Liver (tissue), 8 donors: ENCODE measurements at regions not wholly inside any gene's neighbourhood (a gene's known extent, or its start where the extent isn't known, plus 50 kb on each side); places are given as distances from the start of the nearest gene placed in this dataset.

Experiments used
- DNase-seq: peaks from one replicate; pipeline ENCODE4 v3.0.0-alpha.2; 2017; ENCODE audit warnings: low spot score
- H3K27ac ChIP-seq, 2 donors: one replicate each; pipeline ENCODE4 v1.7.0; 2013; ENCODE audit warnings: inconsistent platforms in 2 of 2, low read length in 2 of 2, control low read depth in 1 of 2, low read depth in 1 of 2, mild to moderate bottlenecking in 1 of 2
- H3K27me3 ChIP-seq, 4 donors: one replicate each; pipeline versions ENCODE4 v1.6.1 to v1.7.0; 2013; ENCODE audit warnings: low read length in 3 of 4, inconsistent platforms in 1 of 4, mild to moderate bottlenecking in 1 of 4, moderate library complexity in 1 of 4; ENCODE audit not compliant: control insufficient read depth in 4 of 4, insufficient read depth in 4 of 4
- H3K36me3 ChIP-seq, 4 donors: one replicate each; pipeline versions ENCODE4 v1.6.1 to v1.7.0; 2013; ENCODE audit warnings: low read length in 3 of 4, mild to moderate bottlenecking in 3 of 4, low read depth in 1 of 4, moderate library complexity in 1 of 4; ENCODE audit not compliant: control insufficient read depth in 4 of 4, insufficient read depth in 3 of 4
- H3K4me1 ChIP-seq, 4 donors: one replicate each; pipeline versions ENCODE4 v1.6.1 to v1.7.0; 2013; ENCODE audit warnings: low read length in 3 of 4, mild to moderate bottlenecking in 3 of 4, moderate library complexity in 1 of 4; ENCODE audit not compliant: control insufficient read depth in 4 of 4, insufficient read depth in 4 of 4
- H3K4me3 ChIP-seq, 3 donors: one replicate each; pipeline versions ENCODE4 v1.6.1 to v1.7.0; 2013; ENCODE audit warnings: low read length in 3 of 3, control low read depth in 1 of 3, low read depth in 1 of 3, mild to moderate bottlenecking in 1 of 3
- H3K9ac ChIP-seq, 2 donors: one replicate each; pipeline ENCODE4 v1.7.0; 2013; ENCODE audit warnings: low read length in 2 of 2, mild to moderate bottlenecking in 2 of 2, moderate library complexity in 2 of 2, control low read depth in 1 of 2, low read depth in 1 of 2
- H3K9me3 ChIP-seq, 4 donors: one replicate each; pipeline versions ENCODE4 v1.6.1 to v1.7.0; 2013; ENCODE audit warnings: low read length in 3 of 4; ENCODE audit not compliant: control insufficient read depth in 4 of 4
- EGR1 ChIP-seq, 2 donors: IDR thresholded peaks; 2 replicates each; pipeline ENCODE4 v1.6.1; 2016 to 2018; ENCODE audit warnings: antibody characterized with exemption in 2 of 2, low read depth in 2 of 2
- FOXA1 ChIP-seq: IDR thresholded peaks from 2 replicates; pipeline ENCODE4 v1.6.1; 2016; ENCODE audit warnings: antibody characterized with exemption
- FOXA2 ChIP-seq: IDR thresholded peaks from 2 replicates; pipeline ENCODE4 v1.6.1; 2016; ENCODE audit warnings: antibody characterized with exemption
- GABPA ChIP-seq, 2 donors: IDR thresholded peaks in 1 of 2; conservative IDR thresholded peaks in 1 of 2; 2 replicates each; pipeline ENCODE4 v1.6.1; 2016; ENCODE audit warnings: antibody characterized with exemption in 2 of 2, mild to moderate bottlenecking in 1 of 2, moderate library complexity in 1 of 2
- HNF4A ChIP-seq, 2 donors: conservative IDR thresholded peaks; 2 replicates each; pipeline ENCODE4 v1.6.1; 2016; ENCODE audit warnings: antibody characterized with exemption in 2 of 2, mild to moderate bottlenecking in 2 of 2
- HNF4G ChIP-seq: IDR thresholded peaks from 2 replicates; pipeline ENCODE4 v1.6.1; 2016; ENCODE audit warnings: antibody characterized with exemption
- RAD21 ChIP-seq, 2 donors: IDR thresholded peaks; 2 replicates each; pipeline ENCODE4 v1.6.1; 2016; ENCODE audit warnings: antibody characterized with exemption in 2 of 2, mild to moderate bottlenecking in 2 of 2
- RXRA ChIP-seq, 2 donors: IDR thresholded peaks; 2 replicates each; pipeline ENCODE4 v1.6.1; 2017 to 2018; ENCODE audit warnings: antibody characterized with exemption in 2 of 2, mild to moderate bottlenecking in 1 of 2
- SP1 ChIP-seq: IDR thresholded peaks from 2 replicates; pipeline ENCODE4 v1.6.1; 2018; ENCODE audit warnings: antibody characterized with exemption, mild to moderate bottlenecking
- YY1 ChIP-seq: IDR thresholded peaks from 2 replicates; pipeline ENCODE4 v1.6.1; 2016; ENCODE audit warnings: antibody characterized with exemption, mild to moderate bottlenecking
- WGBS: extraction: QIAGEN DNeasy Blood & Tissue Kit; methylation state at CpG from one replicate; pipeline ENCODE4 v1.1.7; 2013; 5-methylcytosine and 5-hydroxymethylcytosine counted together
- TF ChIP-seq, protein P1 (sequence below): IDR thresholded peaks from 2 replicates; pipeline ENCODE4 v1.6.1; 2016; ENCODE audit warnings: antibody characterized with exemption
- TF ChIP-seq, protein P2 (sequence below): IDR thresholded peaks from 2 replicates; pipeline ENCODE4 v1.6.1; 2016; ENCODE audit warnings: antibody characterized with exemption, mild to moderate bottlenecking
- TF ChIP-seq, protein P3 (sequence below): fragments of 150-350 bp; IDR thresholded peaks from 2 replicates; pipeline ENCODE4 v1.5.1; 2017; ENCODE audit warnings: improper control_type of control experiment, low read depth, low read length; ENCODE audit not compliant: missing input control
- TF ChIP-seq, protein P4 (sequence below): IDR thresholded peaks from 2 replicates; pipeline ENCODE4 v1.6.1; 2016; ENCODE audit warnings: antibody characterized with exemption
- donor health status: healthy.
- donor health status: healthy.
- donor health status: healthy.
- donor health status: healthy.
- donor health status: healthy.

DNA sequence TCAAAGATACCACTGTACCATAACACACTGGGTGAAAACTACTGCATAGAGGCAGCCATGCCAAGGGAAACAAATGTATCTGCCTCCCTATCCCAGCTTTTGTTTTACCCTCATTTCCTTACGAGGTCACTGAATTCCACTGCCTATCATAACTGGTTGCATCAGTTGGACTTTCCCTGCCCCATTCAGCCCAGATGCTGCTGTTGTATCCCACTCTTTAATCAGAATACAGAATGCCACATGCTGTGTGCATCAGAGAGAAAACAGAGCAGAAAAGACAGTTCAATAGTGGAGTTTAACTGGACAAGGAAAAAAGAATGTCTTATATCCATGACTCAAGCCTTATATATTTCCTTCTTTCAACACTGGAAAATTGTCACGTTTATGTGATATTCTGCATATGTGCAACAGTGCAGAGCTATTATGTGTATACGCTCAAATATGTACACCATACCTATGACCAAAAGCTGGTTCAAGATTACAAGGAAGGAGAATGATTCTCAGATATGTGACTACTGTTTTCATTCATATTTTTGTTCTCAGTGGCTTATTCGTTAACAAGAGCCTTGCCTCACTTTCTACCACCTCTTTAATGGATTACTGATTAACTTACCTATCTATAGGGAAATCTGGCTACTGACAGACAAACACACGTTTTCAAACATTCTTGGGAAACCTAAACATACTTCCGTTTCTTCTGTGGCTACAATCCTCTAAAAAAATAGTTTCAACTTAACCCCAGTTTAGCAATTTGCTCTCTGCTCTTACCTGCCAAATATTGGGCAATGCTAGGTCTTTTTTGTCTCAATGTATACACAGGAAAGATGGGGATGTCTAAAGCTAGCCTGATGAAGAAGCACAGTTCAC is 378.9 kb downstream of the SMARCA1 start:
- Histone ChIP-seq H3K27ac (no peak overlapping the region), H3K36me3 (no peaks in the 10 kb centered on the region), H3K9ac (no peak overlapping the region), H3K27me3 (no peaks in the 10 kb centered on the region), H3K9me3 (no peaks in the 10 kb centered on the region), H3K4me1 (peaks cover 0 to 3% (median 0%) of the 10 kb centered on the region in 4 donors), H3K4me3 (no peak overlapping the region)
- 34% methylated on average over 6 of the region's 6 CpGs for WGBS
- TF ChIP-seq, protein P1, sequence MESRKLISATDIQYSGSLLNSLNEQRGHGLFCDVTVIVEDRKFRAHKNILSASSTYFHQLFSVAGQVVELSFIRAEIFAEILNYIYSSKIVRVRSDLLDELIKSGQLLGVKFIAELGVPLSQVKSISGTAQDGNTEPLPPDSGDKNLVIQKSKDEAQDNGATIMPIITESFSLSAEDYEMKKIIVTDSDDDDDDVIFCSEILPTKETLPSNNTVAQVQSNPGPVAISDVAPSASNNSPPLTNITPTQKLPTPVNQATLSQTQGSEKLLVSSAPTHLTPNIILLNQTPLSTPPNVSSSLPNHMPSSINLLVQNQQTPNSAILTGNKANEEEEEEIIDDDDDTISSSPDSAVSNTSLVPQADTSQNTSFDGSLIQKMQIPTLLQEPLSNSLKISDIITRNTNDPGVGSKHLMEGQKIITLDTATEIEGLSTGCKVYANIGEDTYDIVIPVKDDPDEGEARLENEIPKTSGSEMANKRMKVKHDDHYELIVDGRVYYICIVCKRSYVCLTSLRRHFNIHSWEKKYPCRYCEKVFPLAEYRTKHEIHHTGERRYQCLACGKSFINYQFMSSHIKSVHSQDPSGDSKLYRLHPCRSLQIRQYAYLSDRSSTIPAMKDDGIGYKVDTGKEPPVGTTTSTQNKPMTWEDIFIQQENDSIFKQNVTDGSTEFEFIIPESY = no peak
- TF ChIP-seq HNF4G = no peak
- no peak for TF ChIP-seq RAD21 (IDR thresholded peaks at IDR 0.05)
- TF ChIP-seq SP1 = no peak
- TF ChIP-seq HNF4A (conservative IDR thresholded peaks at IDR 0.05) = peak; percentile 22 to 27
- TF ChIP-seq FOXA1 = no peak
- no peak for TF ChIP-seq GABPA (IDR thresholded peaks at IDR 0.05 in 1 of 2, conservative IDR thresholded peaks at IDR 0.05 in 1 of 2)
- TF ChIP-seq RXRA (IDR thresholded peaks at IDR 0.05) = peak in 1 of 2 donors; percentile 18
- DNase-seq = no peak

DNA sequence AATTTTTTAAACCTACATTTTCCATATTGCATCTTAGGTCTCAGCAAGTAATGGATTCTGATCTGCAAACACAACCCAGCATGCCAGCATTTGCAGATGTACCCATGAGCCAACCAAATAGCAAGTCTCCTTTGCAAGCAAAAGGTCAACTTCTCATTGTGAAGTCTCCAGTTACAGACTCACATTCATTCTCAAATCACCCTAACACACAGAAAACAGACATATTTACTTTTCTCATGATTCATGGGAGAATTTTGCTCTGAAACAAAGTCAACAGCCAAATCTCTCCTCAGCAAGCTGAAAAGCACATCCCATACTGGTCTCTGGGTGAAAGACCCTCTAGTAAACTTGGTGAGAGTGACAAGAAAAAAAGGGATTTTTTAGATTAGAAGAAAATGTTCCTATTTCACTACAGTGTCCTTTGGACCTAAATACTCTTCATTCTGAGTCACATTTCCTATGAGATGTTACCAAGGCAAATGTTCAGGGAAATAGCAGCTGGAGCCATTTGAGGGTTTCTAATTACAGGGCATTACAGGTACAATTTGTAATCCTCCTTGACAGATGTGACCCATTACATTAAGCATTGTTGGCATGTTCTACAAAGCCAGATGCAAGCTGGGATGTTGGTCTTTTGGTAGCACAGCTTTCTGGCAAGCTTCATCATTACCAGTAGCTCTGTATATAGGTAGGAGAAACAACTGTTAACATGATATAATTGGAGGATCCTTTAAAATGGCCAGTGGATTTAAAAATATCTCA is 383.3 kb downstream of the SMARCA1 start:
- H3K4me1 ChIP-seq = peaks cover 0 to 3% (median 0%) of the 10 kb centered on the region in 4 donors
- H3K36me3 ChIP-seq = no peaks in the 10 kb centered on the region
- no peak for DNase-seq
- H3K9me3 ChIP-seq = no peaks in the 10 kb centered on the region
- no peak overlapping the region for H3K9ac ChIP-seq
- no peak overlapping the region for H3K4me3 ChIP-seq
- no peak overlapping the region for H3K27ac ChIP-seq
- TF ChIP-seq YY1 = no peak
- TF ChIP-seq, protein P2, sequence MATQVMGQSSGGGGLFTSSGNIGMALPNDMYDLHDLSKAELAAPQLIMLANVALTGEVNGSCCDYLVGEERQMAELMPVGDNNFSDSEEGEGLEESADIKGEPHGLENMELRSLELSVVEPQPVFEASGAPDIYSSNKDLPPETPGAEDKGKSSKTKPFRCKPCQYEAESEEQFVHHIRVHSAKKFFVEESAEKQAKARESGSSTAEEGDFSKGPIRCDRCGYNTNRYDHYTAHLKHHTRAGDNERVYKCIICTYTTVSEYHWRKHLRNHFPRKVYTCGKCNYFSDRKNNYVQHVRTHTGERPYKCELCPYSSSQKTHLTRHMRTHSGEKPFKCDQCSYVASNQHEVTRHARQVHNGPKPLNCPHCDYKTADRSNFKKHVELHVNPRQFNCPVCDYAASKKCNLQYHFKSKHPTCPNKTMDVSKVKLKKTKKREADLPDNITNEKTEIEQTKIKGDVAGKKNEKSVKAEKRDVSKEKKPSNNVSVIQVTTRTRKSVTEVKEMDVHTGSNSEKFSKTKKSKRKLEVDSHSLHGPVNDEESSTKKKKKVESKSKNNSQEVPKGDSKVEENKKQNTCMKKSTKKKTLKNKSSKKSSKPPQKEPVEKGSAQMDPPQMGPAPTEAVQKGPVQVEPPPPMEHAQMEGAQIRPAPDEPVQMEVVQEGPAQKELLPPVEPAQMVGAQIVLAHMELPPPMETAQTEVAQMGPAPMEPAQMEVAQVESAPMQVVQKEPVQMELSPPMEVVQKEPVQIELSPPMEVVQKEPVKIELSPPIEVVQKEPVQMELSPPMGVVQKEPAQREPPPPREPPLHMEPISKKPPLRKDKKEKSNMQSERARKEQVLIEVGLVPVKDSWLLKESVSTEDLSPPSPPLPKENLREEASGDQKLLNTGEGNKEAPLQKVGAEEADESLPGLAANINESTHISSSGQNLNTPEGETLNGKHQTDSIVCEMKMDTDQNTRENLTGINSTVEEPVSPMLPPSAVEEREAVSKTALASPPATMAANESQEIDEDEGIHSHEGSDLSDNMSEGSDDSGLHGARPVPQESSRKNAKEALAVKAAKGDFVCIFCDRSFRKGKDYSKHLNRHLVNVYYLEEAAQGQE = no peak
- TF ChIP-seq FOXA2 = no peak
- TF ChIP-seq RXRA (IDR thresholded peaks at IDR 0.05) = no peak
- no peak for TF ChIP-seq FOXA1
- no peak for TF ChIP-seq HNF4G
- no peak for TF ChIP-seq EGR1 (IDR thresholded peaks at IDR 0.05; ENCODE audit: low read depth in 2 of 2)
- TF ChIP-seq, protein P3, sequence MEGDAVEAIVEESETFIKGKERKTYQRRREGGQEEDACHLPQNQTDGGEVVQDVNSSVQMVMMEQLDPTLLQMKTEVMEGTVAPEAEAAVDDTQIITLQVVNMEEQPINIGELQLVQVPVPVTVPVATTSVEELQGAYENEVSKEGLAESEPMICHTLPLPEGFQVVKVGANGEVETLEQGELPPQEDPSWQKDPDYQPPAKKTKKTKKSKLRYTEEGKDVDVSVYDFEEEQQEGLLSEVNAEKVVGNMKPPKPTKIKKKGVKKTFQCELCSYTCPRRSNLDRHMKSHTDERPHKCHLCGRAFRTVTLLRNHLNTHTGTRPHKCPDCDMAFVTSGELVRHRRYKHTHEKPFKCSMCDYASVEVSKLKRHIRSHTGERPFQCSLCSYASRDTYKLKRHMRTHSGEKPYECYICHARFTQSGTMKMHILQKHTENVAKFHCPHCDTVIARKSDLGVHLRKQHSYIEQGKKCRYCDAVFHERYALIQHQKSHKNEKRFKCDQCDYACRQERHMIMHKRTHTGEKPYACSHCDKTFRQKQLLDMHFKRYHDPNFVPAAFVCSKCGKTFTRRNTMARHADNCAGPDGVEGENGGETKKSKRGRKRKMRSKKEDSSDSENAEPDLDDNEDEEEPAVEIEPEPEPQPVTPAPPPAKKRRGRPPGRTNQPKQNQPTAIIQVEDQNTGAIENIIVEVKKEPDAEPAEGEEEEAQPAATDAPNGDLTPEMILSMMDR = no peak
- no peak for TF ChIP-seq RAD21 (IDR thresholded peaks at IDR 0.05)
- TF ChIP-seq, protein P4, sequence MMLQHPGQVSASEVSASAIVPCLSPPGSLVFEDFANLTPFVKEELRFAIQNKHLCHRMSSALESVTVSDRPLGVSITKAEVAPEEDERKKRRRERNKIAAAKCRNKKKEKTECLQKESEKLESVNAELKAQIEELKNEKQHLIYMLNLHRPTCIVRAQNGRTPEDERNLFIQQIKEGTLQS = no peak
- TF ChIP-seq, protein P1 = no peak
- no peaks in the 10 kb centered on the region for H3K27me3 ChIP-seq
